GM21717 (cell line): ENCODE measurements at regions not wholly inside any gene's neighbourhood (a gene's known extent, or its start where the extent isn't known, plus 50 kb on each side); places are given as distances from the start of the nearest gene placed in this dataset.

Source experiments
- ATAC-seq: cut with Tn5 transposase; IDR thresholded peaks from one replicate; pipeline ENCODE4 v1.9.1; 2021; ENCODE audit warnings: mild to moderate bottlenecking, moderate library complexity; ENCODE audit not compliant: unreplicated experiment

DNA sequence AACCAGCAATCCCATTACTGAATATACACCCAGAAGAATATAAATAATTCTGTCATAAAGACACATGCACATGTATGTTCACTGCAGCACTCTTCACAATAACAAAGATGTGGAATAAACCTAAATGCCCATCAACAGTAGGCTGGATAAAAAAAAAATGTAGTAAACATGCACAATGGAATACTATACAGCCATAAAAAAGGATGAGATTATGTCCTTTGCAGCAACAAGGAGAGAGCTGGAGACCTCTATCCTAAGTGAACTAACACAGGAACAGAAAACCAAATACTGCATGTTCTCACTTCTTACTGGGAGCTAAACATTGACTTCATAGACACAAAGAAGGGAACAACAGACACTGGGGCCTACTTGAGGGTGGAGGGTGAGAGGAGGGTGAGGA is 2067.7 kb downstream of the ARAP2 start:
- ATAC-seq = no peak

DNA sequence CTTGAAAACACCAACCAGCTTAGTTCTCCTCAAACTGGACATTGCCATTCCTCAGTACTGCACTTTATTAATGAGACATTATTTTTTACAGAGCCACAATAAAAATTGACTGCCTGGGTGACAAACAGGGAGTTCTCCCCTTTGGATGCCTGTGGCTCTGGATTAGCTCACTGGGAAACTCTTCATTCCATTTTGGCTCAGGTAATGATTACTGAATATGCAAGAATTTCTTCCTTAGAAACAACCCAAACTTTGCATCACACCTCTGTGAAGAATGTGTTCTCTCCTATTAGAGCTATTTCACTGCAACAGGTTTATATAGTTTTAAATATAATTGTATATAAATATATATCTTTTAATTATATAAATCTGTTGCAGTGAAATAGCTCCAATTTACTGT is 2065.8 kb downstream of the ARAP2 start:
- ATAC-seq = no peak

DNA sequence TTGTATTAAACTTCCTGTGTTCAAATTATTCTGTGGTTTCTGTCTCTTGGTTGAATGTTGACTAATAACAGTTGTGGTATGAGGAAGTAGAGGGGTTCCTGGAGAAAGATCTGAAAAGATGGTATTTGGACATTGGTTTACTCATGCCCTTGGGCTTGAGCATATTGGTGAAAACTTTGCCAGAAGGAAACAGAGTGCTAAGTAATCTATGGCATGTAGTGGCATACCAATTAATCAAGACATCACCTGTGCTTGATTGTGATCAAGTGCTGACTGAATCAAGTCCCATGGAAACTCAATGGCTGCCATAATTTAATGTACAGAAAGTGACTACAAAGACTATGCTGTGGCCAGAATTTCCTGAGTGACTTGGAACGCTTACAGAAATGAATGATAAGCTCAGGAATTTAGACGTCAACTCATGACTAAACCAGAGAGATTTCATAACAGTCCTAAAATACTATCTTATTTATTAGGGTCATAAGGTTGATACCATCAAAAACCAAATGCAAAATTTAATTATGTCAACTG is 2062.9 kb downstream of the ARAP2 start:
- ATAC-seq = no peak

DNA sequence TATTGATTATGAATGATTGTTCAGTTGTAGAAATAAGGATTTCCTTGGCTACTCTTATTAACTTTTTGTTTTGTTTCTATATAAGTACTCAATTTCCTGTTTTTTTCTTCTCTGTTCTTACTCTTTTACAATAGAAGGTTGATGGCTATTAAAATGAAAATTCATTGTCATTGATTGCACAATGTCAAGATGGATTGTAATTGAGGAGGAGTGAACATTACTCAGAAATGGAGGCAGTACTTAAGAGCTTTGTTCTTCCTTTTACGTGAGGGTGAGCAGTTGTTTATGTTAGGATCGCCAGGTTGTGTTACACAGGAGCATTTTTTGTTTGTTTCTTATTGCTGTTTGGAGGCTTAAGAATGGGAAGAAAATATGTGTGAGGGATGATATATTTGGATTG is 2062.4 kb downstream of the ARAP2 start:
- ATAC-seq = no peak

DNA sequence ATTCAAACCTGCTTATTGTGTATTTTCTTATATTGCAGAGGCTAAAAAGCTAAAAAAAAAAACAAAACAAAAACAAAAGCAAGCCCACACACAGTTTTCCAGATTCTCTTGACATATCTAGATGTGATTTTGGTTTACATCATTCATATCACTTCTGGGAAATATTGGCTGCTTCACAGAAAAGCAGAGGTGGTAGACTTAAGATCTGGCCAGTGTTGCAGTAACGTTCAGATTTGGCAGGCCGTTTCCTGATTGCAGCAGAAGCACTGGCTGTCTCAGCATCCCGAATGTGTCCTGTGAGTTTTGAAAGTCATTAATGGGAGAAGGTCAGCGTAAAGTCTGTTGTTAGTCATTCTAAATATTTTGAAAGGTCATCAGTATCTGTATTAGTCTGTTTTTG is 2062.0 kb downstream of the ARAP2 start:
- no peak for ATAC-seq

DNA sequence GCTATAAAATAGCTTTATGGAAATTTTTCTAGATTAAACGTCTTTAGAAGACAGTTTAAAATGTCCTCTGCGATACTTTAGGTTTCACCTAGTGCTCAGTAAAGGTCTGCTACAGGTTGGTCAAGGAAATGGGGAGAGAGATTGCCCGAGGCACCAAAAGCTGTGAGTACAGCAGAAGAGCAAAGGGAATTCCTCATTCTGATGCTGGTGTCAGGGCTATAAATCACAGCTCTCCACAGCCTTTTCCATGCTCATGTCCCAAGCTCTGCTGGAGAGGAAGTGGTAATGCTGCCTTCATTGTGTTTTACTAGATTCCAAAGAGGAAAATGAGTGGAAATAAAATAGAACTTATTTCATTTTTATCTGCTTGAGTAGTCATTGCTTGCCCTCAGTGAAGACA is 2060.4 kb downstream of the ARAP2 start:
- no peak for ATAC-seq

DNA sequence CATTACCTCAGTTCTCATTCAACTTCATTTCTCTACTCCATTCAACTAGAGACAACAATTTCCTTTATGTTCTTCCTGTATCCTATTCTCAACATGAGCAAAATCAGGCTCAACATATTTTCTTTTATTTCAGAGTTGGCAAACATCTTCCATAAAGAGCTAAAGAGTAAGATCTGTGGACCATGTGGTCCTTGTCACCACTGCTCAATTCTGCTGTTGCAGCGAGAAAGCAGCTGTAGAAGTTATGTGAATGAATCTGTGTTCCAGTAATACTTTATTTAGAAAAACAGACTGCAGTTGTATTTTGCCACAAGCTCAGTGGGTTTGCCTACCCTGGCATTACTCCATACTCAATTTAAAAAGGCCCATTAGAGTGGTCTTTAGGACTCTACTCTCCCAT is 2057.3 kb downstream of the ARAP2 start:
- ATAC-seq = no peak

DNA sequence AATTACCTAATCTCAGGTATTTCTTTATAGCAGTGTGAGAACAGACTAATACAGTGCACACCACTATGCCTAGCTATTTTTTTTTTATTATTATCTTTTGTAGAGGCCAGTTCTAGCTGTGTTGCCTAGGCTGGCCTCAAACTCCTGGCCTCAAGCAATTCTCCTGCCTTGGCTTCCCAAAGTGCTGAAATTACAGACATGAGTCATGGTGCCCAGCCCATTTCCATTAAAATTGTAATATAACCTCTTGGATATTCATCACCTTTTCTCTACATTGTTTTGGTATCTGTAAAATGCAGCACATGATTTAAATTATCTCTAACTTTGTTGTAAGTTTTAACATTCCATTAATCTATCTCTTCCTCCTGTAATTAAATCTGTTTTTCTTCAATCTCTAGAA is 2052.9 kb downstream of the ARAP2 start:
- ATAC-seq = no peak

DNA sequence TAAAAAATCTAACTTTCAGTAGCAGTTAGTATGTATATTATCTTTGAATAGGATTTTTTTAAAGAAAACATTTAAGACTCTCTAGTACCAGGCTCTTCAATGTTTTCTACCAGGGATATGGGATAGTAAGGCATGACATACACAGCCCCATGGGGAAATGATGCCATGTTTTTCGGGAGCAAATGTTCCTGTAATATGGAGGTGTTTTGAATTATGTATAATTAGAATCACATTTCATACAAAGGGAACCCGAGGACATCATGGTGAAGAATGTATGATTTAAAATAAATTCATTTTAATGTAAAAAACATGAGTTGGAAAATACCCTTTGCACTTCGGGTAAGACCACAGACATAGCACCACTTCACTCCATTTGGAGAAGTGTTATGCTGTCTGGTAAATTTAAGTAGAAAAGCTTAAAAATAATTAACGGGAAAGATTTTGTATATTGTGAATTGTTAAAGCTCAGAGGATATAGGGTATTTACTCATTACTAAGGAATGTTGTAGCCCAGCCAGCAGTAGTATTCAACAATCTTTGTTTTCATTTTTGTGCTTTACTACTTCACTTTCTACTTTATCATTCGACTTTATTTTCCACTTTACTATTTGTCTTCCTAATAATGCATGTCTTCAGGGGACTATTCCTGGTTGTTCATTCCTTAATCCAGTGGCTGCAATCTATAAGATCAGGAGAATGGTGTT is 2050.7 kb downstream of the ARAP2 start:
- ATAC-seq = no peak

DNA sequence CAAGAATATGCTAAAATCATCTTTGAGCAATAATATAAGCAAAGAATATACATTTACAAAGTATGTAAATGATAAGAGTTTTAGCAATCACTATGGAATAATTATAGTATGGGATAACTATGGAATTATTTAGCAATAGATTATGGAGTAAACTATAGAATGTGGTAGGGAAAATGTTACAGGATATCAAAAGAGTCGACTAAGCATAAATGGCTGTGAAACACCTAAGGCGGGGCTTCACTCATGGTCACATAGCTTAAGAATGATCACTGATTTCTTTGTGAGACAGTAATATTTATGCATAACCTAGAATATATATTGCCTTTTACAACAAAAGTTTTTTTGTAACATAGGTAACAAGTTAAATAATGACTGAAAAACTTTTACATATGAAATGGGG is 2049.7 kb downstream of the ARAP2 start:
- ATAC-seq = no peak

DNA sequence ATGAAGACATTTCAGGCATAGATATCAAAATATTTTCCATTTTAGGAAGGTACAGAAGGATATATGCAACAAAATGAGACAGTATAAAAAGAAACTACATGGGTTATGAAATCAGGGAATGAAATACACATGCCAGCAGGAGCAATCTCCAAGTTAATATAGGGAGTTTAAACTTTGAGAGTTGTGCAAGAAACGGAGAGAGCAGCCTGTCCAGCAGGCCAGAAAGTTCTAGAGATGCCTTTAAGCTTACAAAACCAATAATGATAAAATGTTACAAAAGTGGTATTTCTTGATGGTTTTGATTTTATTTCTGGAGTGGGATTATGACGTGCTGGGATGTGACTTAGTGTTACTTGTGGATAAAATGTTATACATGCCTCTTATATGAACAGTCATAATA is 2047.9 kb downstream of the ARAP2 start:
- ATAC-seq = no peak

DNA sequence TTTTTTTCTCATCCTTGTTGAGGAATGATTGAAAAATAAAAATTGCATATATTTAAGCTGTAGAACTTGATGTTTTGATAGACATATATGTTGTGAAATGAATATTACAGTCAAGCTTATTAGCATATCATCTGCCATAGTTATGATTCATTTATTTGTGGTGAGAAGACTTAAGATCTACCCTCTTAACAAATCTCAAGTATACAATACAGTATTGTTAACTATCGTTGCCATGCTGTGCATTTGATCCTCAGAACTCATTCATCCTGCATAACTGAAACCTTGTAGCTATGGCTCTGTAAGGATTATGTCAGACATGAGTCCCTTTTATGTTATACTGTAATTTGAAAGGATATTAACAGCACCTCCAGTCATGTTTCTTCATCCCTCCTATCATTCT is 2045.3 kb downstream of the ARAP2 start:
- no peak for ATAC-seq

DNA sequence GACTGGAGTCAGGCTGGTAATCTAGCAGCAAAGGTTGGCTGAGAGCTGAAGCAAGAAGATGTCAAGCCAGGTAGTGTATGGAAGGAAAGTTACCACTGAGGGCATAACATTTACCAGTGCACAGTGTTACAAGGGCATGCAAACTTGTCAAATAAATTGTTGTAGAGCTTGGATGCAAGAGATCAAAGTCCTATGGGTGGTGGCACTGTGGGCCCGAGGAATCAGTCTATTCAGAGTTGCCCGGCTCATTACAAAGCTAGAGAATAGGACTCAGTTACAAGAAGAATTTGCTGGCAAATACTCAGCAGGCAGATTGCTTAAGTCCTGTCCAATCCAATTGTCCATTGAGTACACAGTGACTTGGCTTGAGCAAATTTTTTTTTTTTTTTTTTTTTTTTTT is 2043.8 kb downstream of the ARAP2 start:
- ATAC-seq = no peak

DNA sequence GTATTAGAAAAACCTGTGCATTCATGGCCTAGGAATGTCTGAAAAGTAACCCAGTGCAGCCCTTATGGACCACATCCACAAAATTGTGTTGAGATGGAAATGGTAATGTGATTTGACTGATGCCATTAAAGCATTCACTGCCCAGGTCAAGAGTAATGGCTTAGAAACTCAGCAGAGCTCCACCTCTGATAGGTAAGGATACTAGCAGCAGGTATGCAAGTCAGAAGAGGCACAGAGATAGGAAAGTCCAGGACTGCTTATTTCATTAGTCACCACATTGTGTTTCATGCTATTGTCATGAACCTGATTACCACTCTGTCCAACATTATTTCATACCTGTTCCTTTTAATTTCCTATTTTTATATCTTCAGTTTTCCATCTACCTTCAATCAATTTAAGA is 2042.2 kb downstream of the ARAP2 start:
- no peak for ATAC-seq

DNA sequence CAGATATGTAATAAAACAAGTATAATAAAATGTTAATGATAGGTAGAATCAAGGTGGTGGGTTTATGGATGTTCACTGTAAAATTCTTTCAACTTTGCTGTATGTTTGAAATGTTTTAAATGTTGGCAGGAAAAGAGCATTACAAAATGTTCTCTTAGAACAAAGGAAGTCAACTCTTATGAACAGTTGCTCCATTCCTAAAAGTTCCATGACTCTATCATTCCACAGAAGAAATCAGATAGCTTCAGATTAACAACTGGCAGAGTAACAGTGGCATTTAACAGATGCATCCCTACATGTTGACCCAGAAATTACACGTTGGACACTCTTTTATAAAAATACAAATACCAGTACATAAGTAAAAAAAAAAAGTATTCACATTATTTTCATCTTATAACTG is 2023.7 kb downstream of the ARAP2 start:
- ATAC-seq = no peak

DNA sequence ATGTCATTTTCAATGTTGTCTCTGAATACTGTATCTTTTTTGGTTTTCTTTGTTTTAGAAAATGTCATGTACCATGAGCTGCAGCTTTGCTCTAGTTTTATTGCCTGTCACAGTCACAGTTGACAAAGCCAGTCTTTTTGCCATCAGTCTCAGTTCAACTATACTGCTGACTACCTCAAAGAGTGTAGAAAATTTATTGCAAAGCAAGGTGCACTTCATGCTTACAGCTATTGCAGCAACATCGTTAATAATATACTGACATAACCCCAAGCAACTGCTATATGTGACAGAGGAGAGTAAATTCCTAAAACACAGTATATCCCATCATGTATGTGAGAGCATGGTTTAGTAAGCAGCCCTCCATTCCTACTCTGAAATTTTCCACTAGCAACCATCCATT is 2022.3 kb downstream of the ARAP2 start:
- ATAC-seq = no peak

DNA sequence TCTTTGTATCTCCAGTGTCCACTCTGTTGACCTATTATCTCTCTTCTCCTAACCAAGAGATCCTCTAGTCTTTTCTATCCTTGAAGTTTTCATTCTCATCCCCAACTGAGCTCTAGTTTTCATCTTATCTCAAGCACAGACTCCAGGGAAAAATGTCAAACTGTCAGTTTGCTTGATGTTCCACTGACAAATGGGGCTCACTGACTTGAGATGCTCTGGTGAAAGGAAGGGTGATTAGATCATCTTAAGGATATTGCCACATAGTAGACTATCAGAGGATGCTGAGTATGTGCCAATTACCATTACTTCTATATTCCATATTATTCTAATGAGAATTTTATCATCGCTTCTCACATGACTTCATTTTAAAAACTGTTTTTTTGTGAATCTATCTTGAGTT is 2008.2 kb downstream of the ARAP2 start:
- no peak for ATAC-seq

DNA sequence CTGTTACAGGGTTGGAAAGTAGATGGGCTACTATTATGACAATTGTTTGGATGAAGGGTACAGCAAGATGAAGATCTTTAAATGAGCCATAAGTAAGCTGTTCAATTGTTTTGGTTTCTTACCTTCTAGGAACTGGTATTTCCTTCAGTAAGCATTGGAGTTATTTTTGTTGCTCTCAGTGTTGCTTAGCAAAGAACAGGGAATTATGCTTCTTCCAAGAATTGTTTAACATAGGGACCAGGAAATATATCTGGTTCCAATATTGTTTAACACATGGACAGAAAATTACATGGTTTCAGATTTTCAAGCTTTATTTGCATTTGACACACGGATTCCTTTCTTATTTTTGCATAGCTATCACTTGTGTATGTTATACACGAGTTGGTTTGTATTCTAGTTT is 1999.0 kb downstream of the ARAP2 start:
- no peak for ATAC-seq

DNA sequence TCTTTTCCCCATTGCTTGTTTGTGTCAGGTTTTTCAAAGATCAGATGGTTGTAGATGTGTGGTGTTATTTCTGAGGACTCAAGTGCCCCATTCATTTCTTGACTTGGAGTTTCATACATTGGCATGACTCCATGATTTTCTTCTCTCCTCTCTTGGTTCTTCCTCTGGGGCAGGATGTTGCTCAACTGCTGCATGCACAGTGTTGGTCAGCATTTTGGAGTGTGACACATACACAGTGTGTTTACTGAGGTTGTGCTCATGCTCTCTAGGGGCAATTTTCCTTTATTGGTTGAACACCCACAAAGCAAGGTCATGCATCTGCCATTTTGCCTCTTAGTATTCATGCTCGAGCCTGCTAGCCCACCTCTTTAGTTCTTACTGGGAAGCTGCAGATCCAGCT is 1993.8 kb downstream of the ARAP2 start:
- ATAC-seq = no peak

DNA sequence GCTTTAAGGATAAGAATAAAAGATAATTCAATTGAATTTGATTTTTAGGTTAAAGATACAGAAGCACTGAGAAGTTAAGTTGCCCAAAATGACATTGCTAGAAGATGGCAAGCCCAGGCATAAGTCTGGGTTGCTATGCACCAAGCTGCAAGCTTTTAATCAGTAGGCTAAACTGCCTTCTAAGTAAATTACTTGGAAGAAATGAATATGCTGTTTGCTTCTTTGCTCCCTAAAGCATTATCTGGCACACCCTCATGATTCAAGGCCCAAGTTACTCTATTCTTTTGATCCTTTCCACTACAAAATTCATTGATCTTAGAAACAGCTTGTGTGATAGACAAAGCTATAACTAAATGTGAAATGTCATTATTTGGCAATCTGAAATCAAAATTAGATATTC is 1991.1 kb downstream of the ARAP2 start:
- ATAC-seq = no peak

DNA sequence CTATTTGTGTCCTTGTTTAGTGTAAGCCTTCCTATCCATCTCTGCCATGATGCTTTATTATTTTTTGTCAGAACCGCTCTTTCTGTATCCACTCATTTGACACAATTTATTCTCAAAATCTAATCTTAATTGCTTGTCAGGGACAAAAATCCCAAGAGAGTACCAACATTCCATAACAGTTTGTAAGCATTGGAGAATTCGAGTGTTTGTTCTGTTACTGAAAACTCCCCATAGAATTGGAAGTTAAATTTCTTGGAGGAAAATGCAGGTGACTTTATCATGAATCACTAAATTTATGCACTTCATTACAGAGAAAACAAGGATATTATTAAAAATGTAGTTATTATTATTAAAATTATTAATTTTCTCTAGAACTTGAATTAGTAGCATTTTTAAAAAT is 1986.1 kb downstream of the ARAP2 start:
- ATAC-seq = no peak

DNA sequence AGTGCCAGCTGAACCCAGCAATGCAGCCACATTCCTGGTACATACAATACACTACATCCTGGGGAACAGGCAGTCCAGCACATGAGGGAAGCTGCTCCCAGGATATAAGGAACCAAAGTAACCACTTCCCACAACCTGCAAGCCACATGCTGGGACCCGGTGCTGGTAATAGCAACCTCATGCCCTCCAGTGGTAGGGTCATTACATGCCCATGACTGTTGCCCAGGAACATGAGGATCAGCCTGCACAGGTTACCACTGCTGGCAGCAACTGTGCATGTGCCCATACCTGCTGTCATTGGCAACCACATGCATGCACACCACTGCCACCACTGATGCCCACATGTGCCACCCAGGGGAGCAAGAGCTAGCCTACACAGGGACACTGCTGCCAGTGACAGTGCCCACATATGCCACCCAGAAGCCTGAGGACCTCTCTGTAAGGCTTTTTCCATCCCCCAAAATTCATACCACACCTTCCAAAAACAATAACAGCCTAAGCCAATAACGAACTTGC is 1982.5 kb downstream of the ARAP2 start:
- ATAC-seq = no peak

DNA sequence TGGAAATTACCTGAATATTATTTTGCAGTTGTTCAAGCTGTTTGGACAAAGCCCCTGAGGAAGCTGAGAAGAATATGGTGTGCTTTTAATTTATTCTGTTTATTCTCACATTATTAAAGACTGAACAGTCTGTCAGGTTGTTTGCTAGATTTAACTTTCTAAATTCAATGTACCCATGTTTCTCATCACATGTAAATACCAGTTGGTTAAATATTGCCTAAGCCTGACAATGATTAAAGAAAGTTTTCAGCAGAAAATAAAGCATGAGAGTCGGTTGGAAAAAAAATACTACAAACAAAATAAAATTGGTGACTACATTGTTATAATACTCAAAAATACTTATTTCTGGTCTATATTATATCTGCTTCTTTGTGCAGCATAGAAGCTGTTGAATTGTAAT is 1974.7 kb downstream of the ARAP2 start:
- no peak for ATAC-seq
